GM18951 (cell line): ENCODE measurements at regions not wholly inside any gene's neighbourhood (a gene's known extent, or its start where the extent isn't known, plus 50 kb on each side); places are given as distances from the start of the nearest gene placed in this dataset.

Source experiments
- POLR2A ChIP-seq: IDR thresholded peaks from 4 replicates; pipeline ENCODE4 v1.6.1; 2011; ENCODE audit warnings: mild to moderate bottlenecking; ENCODE audit not compliant: insufficient read length, insufficient read depth; ENCODE audit errors: extremely low read depth
- in situ Hi-C: fragments of 300-500 bp; cut with MboI; formaldehyde crosslinking; loops from one replicate; pipeline ENCODE4 v1.12.0; 2022; ENCODE audit warnings: low sequenced_read_pairs, mixed read lengths, inconsistent platforms; ENCODE audit not compliant: unreplicated experiment

DNA sequence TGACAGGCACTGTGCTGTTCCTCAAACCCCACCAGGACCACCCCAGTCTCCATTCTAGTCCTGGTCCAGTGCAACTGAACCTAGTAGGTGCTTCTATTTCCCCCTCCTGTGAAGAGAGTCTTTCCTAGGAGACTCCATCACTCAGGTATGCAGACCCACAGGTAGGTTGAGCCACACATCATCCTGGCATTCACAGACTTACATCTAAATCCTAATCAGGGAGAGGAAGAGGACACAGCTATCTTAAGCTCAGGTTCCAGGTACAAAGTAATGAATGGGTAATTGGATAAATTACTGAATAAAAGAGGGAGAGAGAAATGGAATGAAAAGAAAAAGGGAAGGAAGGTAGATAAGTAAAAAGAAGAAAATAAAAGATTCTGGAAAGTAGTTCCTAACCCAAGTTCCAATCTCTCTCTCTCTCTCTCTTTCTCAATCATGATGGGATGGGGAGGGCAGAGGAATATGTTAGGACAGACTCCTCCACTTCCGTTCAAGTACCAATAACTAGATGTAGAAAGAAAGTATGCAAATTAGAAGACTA, 139.8 kb upstream of the NAMPT start:
- in situ Hi-C loops, result no loop called here
- no peak for TF ChIP-seq POLR2A

DNA sequence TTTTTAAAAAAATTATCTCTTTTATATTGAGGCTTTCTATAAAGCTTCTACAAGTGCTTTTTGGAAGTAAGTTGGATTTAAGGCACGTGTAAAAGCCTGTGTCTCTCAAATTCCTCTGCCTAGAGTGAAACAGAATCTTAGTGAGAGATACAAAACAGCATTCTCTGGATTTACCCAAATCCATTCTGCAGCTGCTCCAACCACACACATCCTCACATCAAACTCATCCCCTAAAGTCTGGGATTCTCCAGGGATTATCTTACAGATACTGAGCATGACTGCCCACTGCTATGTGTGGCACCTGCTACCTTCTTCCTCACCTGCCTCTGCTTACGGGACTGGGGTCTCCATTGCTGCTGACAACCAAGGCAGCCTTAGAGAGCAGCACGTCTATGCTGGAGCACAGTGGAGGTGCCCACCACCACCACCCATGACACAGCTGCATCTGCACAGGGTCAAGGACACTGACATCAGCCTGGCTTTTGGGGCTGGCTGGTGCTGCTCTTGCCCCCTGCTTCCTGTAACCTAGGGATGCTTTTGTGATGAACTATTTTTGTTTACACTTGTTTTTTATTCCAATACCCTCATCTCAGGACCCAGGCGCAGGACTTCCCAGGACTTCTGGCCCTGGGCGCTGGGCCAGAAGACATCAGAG, 139.2 kb upstream of the NAMPT start:
- in situ Hi-C loops, result no loop called here

DNA sequence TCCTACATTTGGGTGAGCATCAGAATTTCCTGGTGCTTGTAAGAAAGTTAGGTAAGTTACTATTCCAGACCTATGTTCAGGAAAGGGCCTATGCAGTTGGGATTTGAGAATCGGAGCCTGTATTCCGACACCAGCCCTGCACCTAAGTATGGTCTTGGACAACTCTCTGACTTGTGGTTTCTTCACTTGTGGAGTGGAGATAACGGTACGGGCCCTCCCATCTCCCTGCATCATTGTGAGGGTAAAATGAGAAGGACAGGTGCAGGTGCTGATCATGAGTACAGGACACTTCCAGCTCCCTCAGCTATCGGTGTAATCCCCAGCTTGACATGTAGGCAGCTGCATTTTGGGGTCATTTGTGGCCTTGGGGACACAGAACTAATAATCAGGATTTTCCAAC, 138.3 kb upstream of the NAMPT start:
- no peak for TF ChIP-seq POLR2A
- in situ Hi-C loops, result no loop called here

More for the DNA sequence above, 139.2 kb upstream of the NAMPT start:
- no peak for TF ChIP-seq POLR2A

- TF ChIP-seq POLR2A, result no peak
- in situ Hi-C loops, result no loop called here
These were observed 136.5 kb upstream of the NAMPT start for GRCh38 chr7:106421181-106421762.

GRCh38 chr7:106420736-106421135, 136.0 kb upstream of the NAMPT start:
- TF ChIP-seq POLR2A, result no peak
- in situ Hi-C loops, result no loop called here

DNA sequence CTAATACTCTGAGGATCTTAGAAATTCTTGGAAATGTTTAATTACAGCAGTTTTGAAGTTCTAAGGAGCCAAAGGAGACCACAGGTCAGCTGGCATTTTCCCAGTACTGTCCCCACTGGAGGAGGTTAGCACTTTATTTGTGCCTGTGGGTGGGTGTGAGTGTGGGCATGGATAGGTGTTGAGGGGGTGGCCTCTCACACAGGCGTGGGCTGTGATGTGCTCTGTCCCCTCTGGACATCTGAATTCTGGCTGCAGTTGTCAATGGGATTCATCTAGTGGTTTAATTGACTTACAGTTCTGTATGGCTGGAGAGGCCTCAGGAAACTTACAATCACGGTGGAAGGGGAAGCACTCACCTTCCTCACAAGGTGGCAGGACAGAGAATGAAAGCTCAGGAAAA, 135.4 kb upstream of the NAMPT start:
- in situ Hi-C loops, result no loop called here
- no peak for TF ChIP-seq POLR2A

- TF ChIP-seq POLR2A, result no peak
- in situ Hi-C loops, result no loop called here
These were observed 134.8 kb upstream of the NAMPT start for GRCh38 chr7:106419455-106420182.

GRCh38 chr7:106418526-106418925, 133.7 kb upstream of the NAMPT start:
- in situ Hi-C loops, result no loop called here
- no peak for TF ChIP-seq POLR2A

GRCh38 chr7:106418094-106418493, 133.3 kb upstream of the NAMPT start:
- in situ Hi-C loops, result no loop called here
- TF ChIP-seq POLR2A, result no peak

DNA sequence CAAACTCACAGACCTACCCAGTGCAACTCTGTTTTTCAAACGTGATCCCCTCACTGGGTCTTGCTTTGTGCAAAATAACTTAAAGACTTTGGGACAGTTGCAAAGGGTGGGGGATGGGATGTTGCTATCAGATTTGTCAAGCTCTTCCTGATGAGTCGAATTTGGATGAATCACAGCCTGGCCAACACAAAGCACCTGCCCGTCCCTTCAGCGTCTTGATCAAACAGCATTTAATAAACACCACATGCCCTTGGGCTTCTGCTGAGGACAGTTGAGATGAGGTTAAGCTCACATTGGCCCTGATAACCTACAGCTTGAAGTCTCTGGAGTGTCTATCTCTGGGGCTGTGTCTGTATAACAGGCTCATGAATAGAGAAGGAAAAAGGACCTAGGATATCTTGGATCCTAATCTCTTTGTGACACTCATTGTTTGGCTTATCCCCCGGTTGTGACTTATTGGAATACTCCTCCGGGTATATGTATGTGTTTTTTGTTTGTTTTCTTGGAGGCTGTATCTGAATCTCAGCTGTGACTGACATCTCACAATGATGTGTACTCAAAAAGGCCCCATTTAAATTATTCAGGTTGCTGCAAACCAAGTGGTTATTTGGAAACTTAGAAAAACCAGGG, 132.6 kb upstream of the NAMPT start:
- TF ChIP-seq POLR2A, result no peak

GRCh38 chr7:106416430-106416829, 131.6 kb upstream of the NAMPT start:
- TF ChIP-seq POLR2A, result no peak
- in situ Hi-C loops, result no loop called here

More for the DNA sequence above, 132.6 kb upstream of the NAMPT start:
- in situ Hi-C loops, result no loop called here

DNA sequence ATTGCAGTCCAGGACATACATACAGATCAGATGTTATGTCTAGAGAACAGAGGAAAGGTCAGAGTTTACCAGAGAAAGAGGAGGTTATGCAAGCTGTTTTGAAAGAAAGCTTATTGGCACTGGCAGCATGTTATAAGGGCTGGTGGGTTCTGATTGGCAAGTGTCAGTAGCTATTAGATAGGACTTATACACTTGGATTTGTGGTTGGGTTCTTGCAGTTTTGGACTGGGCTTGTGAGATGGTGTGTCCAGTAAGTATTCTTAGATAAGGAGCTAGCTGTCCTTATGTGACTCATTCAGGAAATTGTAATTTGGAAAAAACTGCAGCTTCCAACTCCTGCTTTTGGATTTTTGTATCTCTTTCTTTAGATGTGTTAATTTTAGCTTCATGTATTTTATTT, 130.7 kb upstream of the NAMPT start:
- in situ Hi-C loops, result no loop called here

GRCh38 chr7:106413446-106413845, 128.7 kb upstream of the NAMPT start:
- TF ChIP-seq POLR2A, result no peak
- in situ Hi-C loops, result no loop called here

More for the DNA sequence above, 130.7 kb upstream of the NAMPT start:
- no peak for TF ChIP-seq POLR2A
